ENCODE measurements at regions not wholly inside any gene's neighbourhood (a gene's known extent, or its start where the extent isn't known, plus 50 kb on each side); places are given as distances from the start of the nearest gene placed in this dataset.

DNA sequence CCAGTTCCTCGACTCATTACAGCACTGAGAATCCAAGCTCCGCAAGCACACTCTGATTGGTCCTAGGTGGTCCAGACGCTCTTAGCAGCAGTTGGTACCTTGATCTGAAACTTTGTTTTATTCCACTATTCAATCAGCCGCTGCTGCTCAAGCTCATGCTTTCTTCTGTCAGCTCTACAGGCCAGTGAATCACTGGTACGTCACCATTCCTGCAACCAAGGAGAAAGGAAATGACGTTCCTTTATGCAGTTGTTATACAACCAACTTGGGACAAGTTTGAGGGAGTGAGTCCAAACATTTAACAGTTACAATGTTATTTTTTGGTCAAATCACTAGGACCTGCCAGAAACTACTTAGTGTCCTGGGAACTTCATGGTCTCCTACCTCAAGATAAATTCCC is 398.8 kb upstream of the TMEFF2 start:
- TF ChIP-seq, protein P1, sequence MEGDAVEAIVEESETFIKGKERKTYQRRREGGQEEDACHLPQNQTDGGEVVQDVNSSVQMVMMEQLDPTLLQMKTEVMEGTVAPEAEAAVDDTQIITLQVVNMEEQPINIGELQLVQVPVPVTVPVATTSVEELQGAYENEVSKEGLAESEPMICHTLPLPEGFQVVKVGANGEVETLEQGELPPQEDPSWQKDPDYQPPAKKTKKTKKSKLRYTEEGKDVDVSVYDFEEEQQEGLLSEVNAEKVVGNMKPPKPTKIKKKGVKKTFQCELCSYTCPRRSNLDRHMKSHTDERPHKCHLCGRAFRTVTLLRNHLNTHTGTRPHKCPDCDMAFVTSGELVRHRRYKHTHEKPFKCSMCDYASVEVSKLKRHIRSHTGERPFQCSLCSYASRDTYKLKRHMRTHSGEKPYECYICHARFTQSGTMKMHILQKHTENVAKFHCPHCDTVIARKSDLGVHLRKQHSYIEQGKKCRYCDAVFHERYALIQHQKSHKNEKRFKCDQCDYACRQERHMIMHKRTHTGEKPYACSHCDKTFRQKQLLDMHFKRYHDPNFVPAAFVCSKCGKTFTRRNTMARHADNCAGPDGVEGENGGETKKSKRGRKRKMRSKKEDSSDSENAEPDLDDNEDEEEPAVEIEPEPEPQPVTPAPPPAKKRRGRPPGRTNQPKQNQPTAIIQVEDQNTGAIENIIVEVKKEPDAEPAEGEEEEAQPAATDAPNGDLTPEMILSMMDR (IDR thresholded peaks at IDR 0.05; ENCODE audit: borderline replicate concordance, insufficient read depth, low read depth, low read length): no peak

DNA sequence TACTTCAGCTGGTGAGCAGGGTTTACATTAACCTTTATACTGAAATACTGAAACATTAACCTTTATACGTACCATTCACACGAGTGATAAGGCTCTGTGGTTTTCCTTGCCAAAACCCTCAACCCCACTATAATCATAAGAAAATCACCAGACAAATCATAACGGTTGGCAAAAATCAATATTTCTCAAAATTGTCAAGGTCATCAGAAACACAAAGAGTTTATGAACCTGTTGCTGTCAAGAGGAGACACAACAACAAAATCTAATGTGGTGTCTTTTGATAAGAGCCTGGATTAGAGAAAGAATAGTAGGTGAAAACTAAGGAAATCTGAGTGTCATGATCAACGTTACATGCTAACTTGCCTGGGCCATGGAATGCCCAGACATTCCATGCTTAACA is 396.9 kb upstream of the TMEFF2 start:
- TF ChIP-seq, protein P1 (IDR thresholded peaks at IDR 0.05; ENCODE audit: borderline replicate concordance, insufficient read depth, low read depth, low read length): no peak
- no peak overlapping the region for H3K4me3 ChIP-seq (ENCODE audit: low read depth, low read length)

More for the DNA sequence above, 398.8 kb upstream of the TMEFF2 start:
- no peak overlapping the region for H3K4me3 ChIP-seq (ENCODE audit: low read depth, low read length)

DNA sequence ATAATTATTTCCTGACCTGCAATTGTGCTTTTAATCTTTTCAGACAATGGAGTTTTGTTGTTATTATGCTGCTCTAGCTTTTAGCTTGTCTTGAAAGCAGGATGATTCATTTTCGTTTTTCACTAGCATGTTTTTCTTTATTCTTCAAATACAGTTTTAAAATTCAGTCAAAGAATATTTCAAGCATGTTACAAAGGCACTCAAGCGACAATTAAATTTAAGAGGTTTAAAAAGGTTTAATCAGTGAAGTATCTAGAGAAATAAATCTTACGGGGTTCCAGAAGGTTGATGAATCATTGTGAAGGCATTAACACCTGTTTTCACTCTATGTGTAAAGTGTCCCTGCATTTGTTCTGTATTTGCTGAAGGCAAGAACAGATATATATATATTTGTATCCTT is 390.7 kb upstream of the TMEFF2 start:
- H3K4me3 ChIP-seq (ENCODE audit: low read depth, low read length): no peak overlapping the region
- TF ChIP-seq, protein P1 (IDR thresholded peaks at IDR 0.05; ENCODE audit: borderline replicate concordance, insufficient read depth, low read depth, low read length): no peak

DNA sequence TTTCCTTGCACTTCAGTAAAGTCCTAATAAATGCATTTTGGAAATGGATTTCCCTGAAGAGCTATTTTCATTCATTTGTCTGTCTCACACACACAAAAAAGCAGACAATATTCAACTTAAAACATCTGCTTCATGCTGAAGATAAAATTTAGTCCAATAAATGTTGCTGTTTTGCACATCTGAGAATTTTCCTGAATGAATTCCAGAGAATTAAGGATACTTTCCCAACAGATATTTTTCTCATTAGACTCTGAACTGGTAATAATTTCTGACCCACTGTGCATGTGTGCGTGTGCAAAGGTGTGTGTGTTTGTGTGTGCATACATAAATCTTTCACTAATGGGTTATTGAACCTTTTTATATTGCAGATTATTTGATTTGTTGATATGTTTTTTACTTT is 390.2 kb upstream of the TMEFF2 start:
- TF ChIP-seq, protein P1 (IDR thresholded peaks at IDR 0.05; ENCODE audit: borderline replicate concordance, insufficient read depth, low read depth, low read length): no peak
- H3K4me3 ChIP-seq (ENCODE audit: low read depth, low read length): no peak overlapping the region

DNA sequence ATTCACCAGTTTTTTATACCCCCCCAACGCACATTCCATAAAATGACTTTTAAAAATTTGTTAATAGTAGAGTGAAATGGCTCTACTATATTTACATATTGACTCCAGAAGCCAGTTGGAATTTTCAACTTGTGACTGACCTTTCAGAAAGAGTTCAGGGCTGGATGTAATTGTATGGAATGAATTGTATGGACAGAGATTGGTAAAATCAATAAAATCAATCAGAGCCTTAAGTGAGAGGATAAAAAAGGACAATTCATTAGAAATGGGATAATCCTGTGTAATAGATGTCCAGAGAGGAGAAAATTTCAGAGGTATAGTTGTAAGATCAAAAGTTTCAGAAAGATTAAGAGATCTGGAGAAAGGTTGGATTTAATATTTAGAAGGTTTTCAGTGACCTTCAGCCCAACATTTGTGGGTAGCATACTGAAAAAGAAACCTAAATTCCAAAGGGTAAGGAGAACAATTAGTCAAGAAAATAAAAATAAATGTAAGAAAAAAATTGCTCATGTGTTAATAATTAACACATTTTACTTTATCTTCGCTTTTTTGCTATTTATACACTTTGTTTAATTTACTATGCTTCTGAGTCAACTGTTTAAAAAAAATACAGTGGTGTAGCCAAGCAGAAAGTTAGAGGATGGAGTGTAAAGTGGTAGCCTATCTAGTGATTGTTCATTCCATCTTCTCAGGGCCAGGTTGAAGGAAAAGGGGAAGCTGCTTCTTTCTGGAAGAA is 385.4 kb upstream of the TMEFF2 start:
- TF ChIP-seq, protein P1 (IDR thresholded peaks at IDR 0.05; ENCODE audit: borderline replicate concordance, insufficient read depth, low read depth, low read length): no peak

DNA sequence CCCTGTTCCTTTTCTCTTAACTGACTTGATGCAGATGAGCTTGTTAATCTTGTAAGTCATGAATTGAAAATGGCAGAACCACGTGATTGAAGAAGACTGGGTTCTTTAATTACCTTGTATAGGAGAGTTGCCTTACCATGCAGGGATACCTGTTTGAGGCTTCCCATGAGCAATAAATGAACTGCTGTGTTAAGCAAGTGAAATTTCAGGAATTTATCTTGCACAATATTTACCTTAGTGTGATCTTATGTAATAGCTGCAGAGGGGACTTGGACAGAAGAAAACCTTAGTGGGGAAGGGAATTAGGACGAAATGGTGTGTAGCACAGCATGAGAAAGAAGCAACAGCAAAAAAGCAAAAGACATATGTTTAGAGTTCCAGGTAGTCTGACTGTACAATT is 384.0 kb upstream of the TMEFF2 start:
- TF ChIP-seq, protein P1 (IDR thresholded peaks at IDR 0.05; ENCODE audit: borderline replicate concordance, insufficient read depth, low read depth, low read length): no peak
- H3K4me3 ChIP-seq (ENCODE audit: low read depth, low read length): no peak overlapping the region

More for the DNA sequence above, 385.4 kb upstream of the TMEFF2 start:
- no peak overlapping the region for H3K4me3 ChIP-seq (ENCODE audit: low read depth, low read length)

DNA sequence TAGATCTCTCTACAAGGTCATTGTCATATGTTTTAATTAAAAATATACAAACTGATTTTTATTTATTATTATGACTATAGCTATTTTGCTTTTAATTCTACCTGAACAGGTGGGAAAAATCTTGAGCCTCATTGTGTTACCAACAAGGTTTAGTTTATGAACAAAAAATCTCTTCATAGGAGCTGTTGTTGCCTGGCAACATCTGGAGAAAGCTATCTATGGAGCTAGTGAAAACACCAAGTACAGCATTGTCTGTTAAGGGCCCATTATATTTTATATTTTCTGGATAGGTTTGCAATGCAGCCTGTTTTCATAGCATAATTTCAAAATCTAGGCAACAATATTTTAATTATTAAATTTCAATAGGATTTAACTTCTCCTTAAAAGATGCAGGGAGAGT is 383.0 kb upstream of the TMEFF2 start:
- no peak overlapping the region for H3K4me3 ChIP-seq (ENCODE audit: low read depth, low read length)
- TF ChIP-seq, protein P1 (IDR thresholded peaks at IDR 0.05; ENCODE audit: borderline replicate concordance, insufficient read depth, low read depth, low read length): no peak
